ENCODE measurements at regions not wholly inside any gene's neighbourhood (a gene's known extent, or its start where the extent isn't known, plus 50 kb on each side); places are given as distances from the start of the nearest gene placed in this dataset.

DNA sequence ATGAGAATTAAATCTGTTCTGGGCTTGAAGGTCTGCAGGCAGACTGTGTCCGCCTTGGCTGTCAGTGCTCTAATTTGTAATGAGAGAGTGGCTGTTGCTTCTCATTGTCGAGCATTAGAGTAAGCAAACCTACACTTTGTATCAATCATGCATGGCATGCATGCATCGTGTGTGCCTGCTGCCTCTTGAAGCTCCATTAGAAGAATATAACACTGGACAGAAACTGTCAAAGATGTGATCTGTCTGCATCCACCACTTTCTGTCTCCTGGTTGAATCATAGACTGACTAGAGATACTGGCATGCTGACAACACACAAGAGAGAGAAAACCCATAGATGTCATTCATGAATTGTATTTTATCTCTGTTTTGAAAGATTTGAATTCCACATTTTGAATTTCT, 275.0 kb upstream of the NXPH2 start:
- intact Hi-C loops (cut with micrococcal nuclease): no loop called here

DNA sequence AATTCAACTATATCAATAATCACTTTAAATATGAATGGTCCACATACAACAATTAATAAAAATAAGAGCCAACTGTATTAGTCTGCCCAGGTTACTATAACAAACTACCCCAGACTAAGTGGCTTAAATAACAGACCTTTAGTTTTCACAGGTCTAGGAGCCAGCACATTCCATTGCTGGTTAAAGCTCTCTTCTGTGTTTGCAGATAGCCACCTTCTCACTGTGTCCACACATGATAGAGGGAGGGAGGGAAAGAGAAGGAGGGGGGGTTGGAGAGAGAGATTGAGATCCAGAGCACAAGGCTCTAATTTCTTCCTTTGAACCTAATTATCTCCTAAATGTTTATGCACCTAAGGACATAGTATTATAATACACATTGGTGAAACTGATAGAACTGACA, 267.8 kb upstream of the NXPH2 start:
- no peak for DNase-seq (ENCODE audit: low read depth, low spot score)
- Histone ChIP-seq H3K9me3 (replicated peaks; ENCODE audit: control insufficient read depth, insufficient read depth, low read length) (no peaks in the 10 kb centered on the region), H3K27ac (ENCODE audit: insufficient read depth, low read depth, low read length) (no peak overlapping the region), H3K4me2 (ENCODE audit: insufficient read depth, low read length) (no peak overlapping the region), H3K4me1 (ENCODE audit: control insufficient read depth, extremely low read depth, insufficient read depth, low read length) (no peaks in the 10 kb centered on the region), H2AFZ (ENCODE audit: low read depth, low read length) (no peak overlapping the region), H3K9me1 (replicated peaks; ENCODE audit: control insufficient read depth, extremely low read depth, insufficient read depth, low read length) (no peaks in the 10 kb centered on the region), H3K36me3 (ENCODE audit: control insufficient read depth in 2 of 2, extremely low read depth in 1 of 2, insufficient read depth in 2 of 2, low read length in 2 of 2) (no peaks in the 10 kb centered on the region), H4K20me1 (replicated peaks; ENCODE audit: control insufficient read depth, extremely low read depth, insufficient read depth, low read length) (no peaks in the 10 kb centered on the region), H3K79me2 (ENCODE audit: control insufficient read depth, insufficient read depth, low read length) (no peaks in the 10 kb centered on the region), H3K27me3 (ENCODE audit: control insufficient read depth in 2 of 2, insufficient read depth in 2 of 2, low read length in 2 of 2) (no peaks in the 10 kb centered on the region), H3K9ac (replicated peaks; ENCODE audit: extremely low read depth, insufficient read depth, low read length) (no peak overlapping the region), H3K4me3 (replicated peaks in 1 of 3; ENCODE audit: insufficient read depth in 1 of 3, low read depth in 1 of 3, low read length in 3 of 3) (no peak overlapping the region)
- intact Hi-C loops (cut with micrococcal nuclease): no loop called here
- dilution Hi-C loops (cut with MboI; ENCODE audit: extremely low pct_ligation_motif_present, low sequenced_read_pairs): no loop called here
- CTCF ChIA-PET: no interaction called here
- TF ChIP-seq POLR2AphosphoS5 (IDR thresholded peaks at IDR 0.05; ENCODE audit: insufficient read depth, low read depth, low read length) (no peak), GATA2 (IDR thresholded peaks at IDR 0.05; ENCODE audit: insufficient read depth, insufficient read length, low read depth, low read length) (no peak), POLR2A (IDR thresholded peaks at IDR 0.05; ENCODE audit: low read depth, low read length) (no peak), MYC (IDR thresholded peaks at IDR 0.05; ENCODE audit: low read depth, low read length) (no peak), EZH2 (IDR thresholded peaks at IDR 0.05; ENCODE audit: borderline replicate concordance, low read depth, low read length, severe bottlenecking) (no peak), JUN (IDR thresholded peaks at IDR 0.05; ENCODE audit: borderline replicate concordance, insufficient read depth, insufficient read length, low read depth) (no peak), FOS (IDR thresholded peaks at IDR 0.05; ENCODE audit: borderline replicate concordance, insufficient read depth, low read length) (no peak)
- TF ChIP-seq, protein P1, sequence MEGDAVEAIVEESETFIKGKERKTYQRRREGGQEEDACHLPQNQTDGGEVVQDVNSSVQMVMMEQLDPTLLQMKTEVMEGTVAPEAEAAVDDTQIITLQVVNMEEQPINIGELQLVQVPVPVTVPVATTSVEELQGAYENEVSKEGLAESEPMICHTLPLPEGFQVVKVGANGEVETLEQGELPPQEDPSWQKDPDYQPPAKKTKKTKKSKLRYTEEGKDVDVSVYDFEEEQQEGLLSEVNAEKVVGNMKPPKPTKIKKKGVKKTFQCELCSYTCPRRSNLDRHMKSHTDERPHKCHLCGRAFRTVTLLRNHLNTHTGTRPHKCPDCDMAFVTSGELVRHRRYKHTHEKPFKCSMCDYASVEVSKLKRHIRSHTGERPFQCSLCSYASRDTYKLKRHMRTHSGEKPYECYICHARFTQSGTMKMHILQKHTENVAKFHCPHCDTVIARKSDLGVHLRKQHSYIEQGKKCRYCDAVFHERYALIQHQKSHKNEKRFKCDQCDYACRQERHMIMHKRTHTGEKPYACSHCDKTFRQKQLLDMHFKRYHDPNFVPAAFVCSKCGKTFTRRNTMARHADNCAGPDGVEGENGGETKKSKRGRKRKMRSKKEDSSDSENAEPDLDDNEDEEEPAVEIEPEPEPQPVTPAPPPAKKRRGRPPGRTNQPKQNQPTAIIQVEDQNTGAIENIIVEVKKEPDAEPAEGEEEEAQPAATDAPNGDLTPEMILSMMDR (IDR thresholded peaks at IDR 0.05; ENCODE audit: extremely low read depth in 1 of 2, insufficient read depth in 1 of 2, low read depth in 1 of 2, low read length in 2 of 2): no peak
- TF ChIP-seq, protein P2, sequence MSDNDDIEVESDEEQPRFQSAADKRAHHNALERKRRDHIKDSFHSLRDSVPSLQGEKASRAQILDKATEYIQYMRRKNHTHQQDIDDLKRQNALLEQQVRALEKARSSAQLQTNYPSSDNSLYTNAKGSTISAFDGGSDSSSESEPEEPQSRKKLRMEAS (IDR thresholded peaks at IDR 0.05; ENCODE audit: insufficient read depth, insufficient read length): no peak
- POLR2A ChIA-PET: no interaction called here
- no peak for FAIRE-seq
- BruUV-seq (replicated peaks): no TSS peak

More for the DNA sequence above, 275.0 kb upstream of the NXPH2 start:
- dilution Hi-C loops (cut with MboI; ENCODE audit: extremely low pct_ligation_motif_present, low sequenced_read_pairs): no loop called here
- Histone ChIP-seq H3K27me3 (ENCODE audit: control insufficient read depth in 2 of 2, insufficient read depth in 2 of 2, low read length in 2 of 2) (no peaks in the 10 kb centered on the region), H3K27ac (ENCODE audit: insufficient read depth, low read depth, low read length) (no peak overlapping the region), H3K9me1 (replicated peaks; ENCODE audit: control insufficient read depth, extremely low read depth, insufficient read depth, low read length) (no peaks in the 10 kb centered on the region), H3K79me2 (ENCODE audit: control insufficient read depth, insufficient read depth, low read length) (no peaks in the 10 kb centered on the region), H3K4me1 (ENCODE audit: control insufficient read depth, extremely low read depth, insufficient read depth, low read length) (no peaks in the 10 kb centered on the region), H3K4me3 (replicated peaks in 1 of 3; ENCODE audit: insufficient read depth in 1 of 3, low read depth in 1 of 3, low read length in 3 of 3) (no peak overlapping the region), H3K9me3 (replicated peaks; ENCODE audit: control insufficient read depth, insufficient read depth, low read length) (peaks cover 2% of the 10 kb centered on the region), H3K9ac (replicated peaks; ENCODE audit: extremely low read depth, insufficient read depth, low read length) (no peak overlapping the region), H2AFZ (ENCODE audit: low read depth, low read length) (no peak overlapping the region), H3K36me3 (ENCODE audit: control insufficient read depth in 2 of 2, extremely low read depth in 1 of 2, insufficient read depth in 2 of 2, low read length in 2 of 2) (no peaks in the 10 kb centered on the region), H4K20me1 (replicated peaks; ENCODE audit: control insufficient read depth, extremely low read depth, insufficient read depth, low read length) (no peaks in the 10 kb centered on the region), H3K4me2 (ENCODE audit: insufficient read depth, low read length) (no peak overlapping the region)
- no peak for TF ChIP-seq GATA2 (IDR thresholded peaks at IDR 0.05; ENCODE audit: insufficient read depth, insufficient read length, low read depth, low read length)
- TF ChIP-seq, protein P2 (IDR thresholded peaks at IDR 0.05; ENCODE audit: insufficient read depth, insufficient read length): no peak
- no peak for TF ChIP-seq EZH2 (IDR thresholded peaks at IDR 0.05; ENCODE audit: borderline replicate concordance, low read depth, low read length, severe bottlenecking)
- ChIA-PET POLR2A (no interaction called here), CTCF (no interaction called here)
- no peak for FAIRE-seq
- DNase-seq (ENCODE audit: low read depth, low spot score): no peak
- BruUV-seq (replicated peaks): no TSS peak
